ENCODE measurements at regions not wholly inside any gene's neighbourhood (a gene's known extent, or its start where the extent isn't known, plus 50 kb on each side); places are given as distances from the start of the nearest gene placed in this dataset.

- TF ChIP-seq CTCF (IDR thresholded peaks at IDR 0.05; ENCODE audit: low read depth, low read length) = no peak
- H3K4me3 ChIP-seq (ENCODE audit: low read depth, low read length) = no peak overlapping the region
These were observed 548.3 kb upstream of the TBL1XR1 start for GRCh38 chr3:177745607-177746005.

- no peak for TF ChIP-seq CTCF (IDR thresholded peaks at IDR 0.05; ENCODE audit: low read depth, low read length)
These were observed 549.2 kb upstream of the TBL1XR1 start for GRCh38 chr3:177746337-177746933.

GRCh38 chr3:177749836-177750235, 552.6 kb upstream of the TBL1XR1 start:
- TF ChIP-seq CTCF (IDR thresholded peaks at IDR 0.05; ENCODE audit: low read depth, low read length) = no peak
- no peak overlapping the region for H3K4me3 ChIP-seq (ENCODE audit: low read depth, low read length)

More at GRCh38 chr3:177746337-177746933, 549.2 kb upstream of the TBL1XR1 start:
- H3K4me3 ChIP-seq (ENCODE audit: low read depth, low read length) = no peak overlapping the region

GRCh38 chr3:177750436-177750835, 553.2 kb upstream of the TBL1XR1 start:
- no peak for TF ChIP-seq CTCF (IDR thresholded peaks at IDR 0.05; ENCODE audit: low read depth, low read length)
- H3K4me3 ChIP-seq (ENCODE audit: low read depth, low read length) = no peak overlapping the region

GRCh38 chr3:177751770-177752169, 554.5 kb upstream of the TBL1XR1 start:
- no peak overlapping the region for H3K4me3 ChIP-seq (ENCODE audit: low read depth, low read length)
- no peak for TF ChIP-seq CTCF (IDR thresholded peaks at IDR 0.05; ENCODE audit: low read depth, low read length)

GRCh38 chr3:177752831-177753230, 555.5 kb upstream of the TBL1XR1 start:
- no peak for TF ChIP-seq CTCF (IDR thresholded peaks at IDR 0.05; ENCODE audit: low read depth, low read length)
- no peak overlapping the region for H3K4me3 ChIP-seq (ENCODE audit: low read depth, low read length)

GRCh38 chr3:177753451-177754155, 556.3 kb upstream of the TBL1XR1 start:
- TF ChIP-seq CTCF (IDR thresholded peaks at IDR 0.05; ENCODE audit: low read depth, low read length) = no peak
- H3K4me3 ChIP-seq (ENCODE audit: low read depth, low read length) = no peak overlapping the region

All from WI38 (cell line).